GM12878 (cell line): ENCODE measurements at regions not wholly inside any gene's neighbourhood (a gene's known extent, or its start where the extent isn't known, plus 50 kb on each side); places are given as distances from the start of the nearest gene placed in this dataset.
A peak's percentile ranks its signal among the peaks of the same experiment; 100 is the strongest.

ENCODE experiments used
- ATAC-seq: fragments of 200-7000 bp; cut with Tn5 transposase; 3 replicates; pipeline ENCODE4 v1.9.1; 2020; ENCODE audit warnings: mild to moderate bottlenecking, moderate library complexity
- BruUV-seq: library from RNA; stranded (reverse); fragments of 400-500 nt; replicated peaks from 2 replicates; lab custom pipeline; 2021; lab: Mats Ljungman, UMichigan
- CTCF ChIA-PET: fragments of 300-600 bp; sonication (Branson Sonifier 250); formaldehyde crosslinking; extraction: SDS; loops from one replicate; lab custom pipeline; 2021; ENCODE audit warnings: inconsistent platforms; lab: Yijun Ruan, JAX
- POLR2A ChIA-PET: fragments of 350-600 bp; formaldehyde crosslinking; extraction: SDS; loops from one replicate; lab custom pipeline; 2021; ENCODE audit warnings: inconsistent platforms; lab: Charles Lee
- RAD21 ChIA-PET: fragments of 300-600 bp; sonication (Branson Sonifier 250); formaldehyde crosslinking; loops from one replicate; lab custom pipeline; 2023; ENCODE audit warnings: antibody characterized with exemption; ENCODE audit not compliant: unreplicated experiment; lab: Charles Lee
- SMC1A ChIA-PET: fragments of 300-600 bp; sonication (Branson Sonifier 250); formaldehyde crosslinking; loops from one replicate; lab custom pipeline; 2023; ENCODE audit not compliant: unreplicated experiment, uncharacterized antibody; lab: Charles Lee
- DNase-seq: peaks from one replicate; pipeline ENCODE4 v3.0.0-alpha.2; 2011; ENCODE audit warnings: low read depth, low spot score
- FAIRE-seq: peaks from 3 replicates; lab custom pipeline; 2011; peaks lifted over from hg19 to GRCh38; lab: Jason Lieb, UNC
- H2AFZ ChIP-seq: 2 replicates; pipeline ENCODE4 v1.6.0; 2011; ENCODE audit warnings: low read depth, low read length, control low read depth; ENCODE audit not compliant: control insufficient read depth
- H3K27ac ChIP-seq: 2 replicates; pipeline ENCODE4 v1.5.1; 2011; ENCODE audit warnings: control low read depth; ENCODE audit not compliant: control insufficient read depth, insufficient read depth
- H3K27me3 ChIP-seq, 2 experiments: replicated peaks in 1 of 2; 2 replicates each; pipeline versions ENCODE4 v1.6.0 to v1.6.1; 2011; ENCODE audit warnings: low read length in 1 of 2; ENCODE audit not compliant: control insufficient read depth in 2 of 2, insufficient read depth in 2 of 2
- H3K36me3 ChIP-seq, 2 experiments: 2 replicates each; pipeline ENCODE4 v1.5.1; 2011; ENCODE audit warnings: low read length in 1 of 2; ENCODE audit not compliant: control insufficient read depth in 2 of 2, insufficient read depth in 2 of 2
- H3K4me1 ChIP-seq: 2 replicates; pipeline ENCODE4 v1.6.1; 2011; ENCODE audit warnings: mild to moderate bottlenecking, low read length, moderate library complexity, mixed read lengths; ENCODE audit not compliant: control insufficient read depth, insufficient read depth
- H3K4me2 ChIP-seq: 2 replicates; pipeline ENCODE4 v1.6.0; 2011; ENCODE audit warnings: control low read depth; ENCODE audit not compliant: control insufficient read depth, insufficient read depth
- H3K4me3 ChIP-seq: fragments of 200-600 bp; sonication (generic); 2 replicates; pipeline ENCODE4 v1.5.1; 2016
- H3K79me2 ChIP-seq: 2 replicates; pipeline ENCODE4 v1.6.0; 2011; ENCODE audit warnings: low read length; ENCODE audit not compliant: control insufficient read depth, insufficient read depth
- H3K9ac ChIP-seq: 2 replicates; pipeline ENCODE4 v1.8.0; 2011; ENCODE audit warnings: low read length, control low read depth, mixed read lengths; ENCODE audit not compliant: control insufficient read depth, insufficient read depth
- H3K9me3 ChIP-seq: replicated peaks from 3 replicates; pipeline ENCODE4 v1.5.1; 2011; ENCODE audit warnings: mild to moderate bottlenecking, low read length; ENCODE audit not compliant: control insufficient read depth, insufficient read depth
- H4K20me1 ChIP-seq: 2 replicates; pipeline ENCODE4 v1.6.0; 2011; ENCODE audit not compliant: control insufficient read depth, insufficient read depth
- CTCF ChIP-seq, 3 experiments: IDR thresholded peaks in 2 of 3; conservative IDR thresholded peaks in 1 of 3; 2 replicates each; pipeline ENCODE4 v1.5.1; 2011; ENCODE audit warnings: low read depth in 3 of 3, low read length in 3 of 3, mild to moderate bottlenecking in 3 of 3, control low read depth in 2 of 3, moderate library complexity in 2 of 3, inconsistent platforms in 1 of 3, mixed read lengths in 1 of 3; ENCODE audit not compliant: control insufficient read depth in 2 of 3, insufficient read depth in 1 of 3; ENCODE audit errors: extremely low read depth in 1 of 3
- EED ChIP-seq: sonication (generic); IDR thresholded peaks from 2 replicates; pipeline ENCODE4 v1.6.1; 2016; ENCODE audit warnings: antibody characterized with exemption, low read depth
- HSF1 ChIP-seq: fragments of 150-350 bp; IDR thresholded peaks from 2 replicates; pipeline ENCODE4 v1.6.1; 2014; ENCODE audit warnings: mild to moderate bottlenecking, low read depth, low read length
- IKZF2 ChIP-seq, 2 experiments: fragments of 450-650 bp; IDR thresholded peaks; 2 replicates each; pipeline ENCODE4 v1.6.1; 2017; ENCODE audit warnings: mild to moderate bottlenecking in 2 of 2, moderate library complexity in 2 of 2
- MEF2A ChIP-seq: IDR thresholded peaks from 2 replicates; pipeline ENCODE4 v1.6.1; 2011; ENCODE audit warnings: low read depth, mild to moderate bottlenecking, low read length, moderate library complexity; ENCODE audit not compliant: insufficient read depth
- PML ChIP-seq: IDR thresholded peaks from 2 replicates; pipeline ENCODE4 v1.6.1; 2012; ENCODE audit warnings: low read length, inconsistent platforms
- RAD21 ChIP-seq: IDR thresholded peaks from 2 replicates; pipeline ENCODE4 v1.6.1; 2011; ENCODE audit warnings: mild to moderate bottlenecking, low read depth, low read length, moderate library complexity; ENCODE audit not compliant: insufficient read depth
- ZBED1 ChIP-seq: IDR thresholded peaks from 2 replicates; pipeline ENCODE4 v1.6.1; 2016; ENCODE audit warnings: borderline replicate concordance
- ZBTB33 ChIP-seq: fragments of 450-650 bp; IDR thresholded peaks from 2 replicates; pipeline ENCODE4 v1.6.1; 2017; ENCODE audit warnings: mild to moderate bottlenecking
- ZNF217 ChIP-seq: fragments of 450-650 bp; IDR thresholded peaks from 2 replicates; pipeline ENCODE4 v1.6.1; 2017; ENCODE audit warnings: antibody characterized with exemption, mild to moderate bottlenecking
- WGBS: methylation state at CpG from one replicate; pipeline ENCODE4 v1.1.6; 2016; ENCODE audit warnings: low lambda C conversion rate; ENCODE audit not compliant: insufficient replicate concordance, insufficient coverage; ENCODE audit errors: missing lambda C conversion rate; 5-methylcytosine and 5-hydroxymethylcytosine counted together
- in situ Hi-C: fragments of 300-500 bp; cut with MboI; formaldehyde crosslinking; loops from 9 replicates; pipeline ENCODE4 v1.14.3; 2018; ENCODE audit warnings: mixed read lengths
- intact Hi-C: fragments of 100-400 bp; cut with micrococcal nuclease; formaldehyde crosslinking; loops from one replicate; pipeline ENCODE4 v1.14.2; 2022; ENCODE audit not compliant: unreplicated experiment

- in situ Hi-C loops, result no loop called here
- FAIRE-seq, result no peak
- Histone ChIP-seq H3K4me1 (no peaks in the 10 kb centered on the region), H2AFZ (no peak overlapping the region), H3K27ac (no peak overlapping the region), H3K4me2 (no peak overlapping the region), H3K79me2 (no peaks in the 10 kb centered on the region), H3K9ac (no peak overlapping the region), H3K9me3 (no peaks in the 10 kb centered on the region), H4K20me1 (no peaks in the 10 kb centered on the region), H3K27me3 (no peaks in the 10 kb centered on the region), H3K4me3 (no peak overlapping the region), H3K36me3 (no peaks in the 10 kb centered on the region)
- ATAC-seq, result peak; percentile 26; the same call in 1 of the 3 replicates
- no TSS peak for BruUV-seq
- no peak for TF ChIP-seq PML
- TF ChIP-seq CTCF (IDR thresholded peaks at IDR 0.05 in 2 of 3, conservative IDR thresholded peaks at IDR 0.05 in 1 of 3; ENCODE audit: control insufficient read depth in 2 of 3, extremely low read depth in 1 of 3, insufficient read depth in 1 of 3, low read depth in 3 of 3, low read length in 3 of 3), result peak in 2 of 3 experiments; percentile 19 to 30; a peak in 2 of 6 replicates
- peak; percentile 33 for TF ChIP-seq RAD21
- ChIA-PET POLR2A (no interaction called here), SMC1A (no interaction called here), RAD21 (no interaction called here), CTCF (interaction anchor here (0.6 to 1.2 kb wide), 3 partner anchors 9 to 983 kb away, joined by 3 read pairs; no protein-coding TSS in a partner anchor)
- 0% methylated on average over 1 of the region's 1 CpG for WGBS
- intact Hi-C loops, result loop anchor here (10.0 kb wide), 1 partner anchor 212 kb away; no protein-coding TSS in a partner anchor
- DNase-seq, result no peak
Observed at GRCh38 chr5:32916648-32917047, 205.5 kb downstream of the NPR3 start.

- RAD21 ChIA-PET, result no interaction called here
- ATAC-seq, result no peak
- H3K4me2 ChIP-seq, result no peak overlapping the region
- DNase-seq, result no peak
- POLR2A ChIA-PET, result no interaction called here
- SMC1A ChIA-PET, result no interaction called here
- H3K9me3 ChIP-seq, result no peaks in the 10 kb centered on the region
- no peak overlapping the region for H3K9ac ChIP-seq
- H4K20me1 ChIP-seq, result no peaks in the 10 kb centered on the region
- no peak for FAIRE-seq
- no TSS peak for BruUV-seq
- H3K4me3 ChIP-seq, result no peak overlapping the region
- in situ Hi-C loops (loop anchor here (25.0 kb wide), 1 partner anchor 466 kb away; no protein-coding TSS in a partner anchor), intact Hi-C loops (no loop called here)
- CTCF ChIA-PET, result no interaction called here
- 25% methylated on average over 2 of the region's 2 CpGs for WGBS
- H3K36me3 ChIP-seq, result no peaks in the 10 kb centered on the region
- H3K79me2 ChIP-seq, result no peaks in the 10 kb centered on the region
- H3K4me1 ChIP-seq, result no peaks in the 10 kb centered on the region
- H3K27me3 ChIP-seq, result no peaks in the 10 kb centered on the region
- no peak overlapping the region for H3K27ac ChIP-seq
- no peak overlapping the region for H2AFZ ChIP-seq
- TF ChIP-seq HSF1, result no peak
- no peak for TF ChIP-seq MEF2A
- no peak for TF ChIP-seq IKZF2 (IDR thresholded peaks at IDR 0.05)
- no peak for TF ChIP-seq EED
- no peak for TF ChIP-seq ZBTB33
- TF ChIP-seq ZBED1, result no peak
- no peak for TF ChIP-seq ZNF217
Observed at GRCh38 chr5:32928761-32929160, 217.6 kb downstream of the NPR3 start.
